ENCODE measurements at regions not wholly inside any gene's neighbourhood (a gene's known extent, or its start where the extent isn't known, plus 50 kb on each side); places are given as distances from the start of the nearest gene placed in this dataset.
"Not testable (repeated sequence)": the region's sequence is repeated elsewhere in the genome, so short reads cannot be mapped to it uniquely, and the experiment has no call there.

DNA sequence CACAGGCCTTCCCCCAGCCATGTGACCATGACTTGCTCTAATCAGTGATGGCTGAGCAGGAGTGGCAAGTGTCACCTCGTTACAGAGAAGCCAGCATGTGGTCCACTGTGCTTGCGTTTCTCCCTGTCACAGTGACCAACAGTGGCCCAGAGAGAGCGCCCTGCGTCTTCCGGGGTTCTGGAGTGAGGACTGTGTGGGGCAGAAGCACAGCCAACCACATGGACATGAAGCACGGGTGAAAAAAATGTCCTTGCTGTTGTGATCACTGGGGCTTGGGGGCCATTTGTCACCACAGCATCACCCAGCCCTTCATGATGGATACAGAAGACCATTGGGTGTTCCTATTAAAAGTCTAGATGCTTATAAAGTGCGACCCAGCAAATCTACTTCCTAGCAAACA is 174.6 kb upstream of the C14orf180 start:
- peak; percentile 5 for DNase-seq

- DNase-seq = no peak
Measured at GRCh38 chr14:104405360-104406226, 174.0 kb upstream of the C14orf180 start.

GRCh38 chr14:104406831-104407230 is 172.7 kb upstream of the C14orf180 start:
- DNase-seq = no peak

GRCh38 chr14:104416383-104416782 is 163.2 kb upstream of the C14orf180 start:
- DNase-seq = no peak

- DNase-seq = no peak
Measured at GRCh38 chr14:104419865-104420505, 159.6 kb upstream of the C14orf180 start.

DNA sequence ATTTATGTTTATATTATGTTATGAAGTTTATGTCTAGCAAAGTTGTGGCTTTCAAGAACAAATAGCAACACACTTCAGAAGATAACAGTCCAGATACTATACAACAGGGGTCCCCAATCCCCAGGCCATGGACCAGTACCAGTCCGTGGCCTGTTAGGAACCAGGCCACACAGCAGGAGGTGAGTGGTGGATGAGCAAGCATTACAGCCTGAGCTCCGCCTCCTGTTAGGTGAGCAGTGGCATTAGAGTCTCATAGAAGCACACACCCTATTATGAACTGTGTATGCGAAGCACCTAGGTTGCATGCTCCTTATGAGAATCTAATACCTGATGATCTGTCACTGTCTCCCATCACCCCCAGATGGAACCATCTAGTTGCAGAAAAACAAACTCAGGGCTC is 159.0 kb upstream of the C14orf180 start:
- DNase-seq = not testable (repeated sequence)

DNA sequence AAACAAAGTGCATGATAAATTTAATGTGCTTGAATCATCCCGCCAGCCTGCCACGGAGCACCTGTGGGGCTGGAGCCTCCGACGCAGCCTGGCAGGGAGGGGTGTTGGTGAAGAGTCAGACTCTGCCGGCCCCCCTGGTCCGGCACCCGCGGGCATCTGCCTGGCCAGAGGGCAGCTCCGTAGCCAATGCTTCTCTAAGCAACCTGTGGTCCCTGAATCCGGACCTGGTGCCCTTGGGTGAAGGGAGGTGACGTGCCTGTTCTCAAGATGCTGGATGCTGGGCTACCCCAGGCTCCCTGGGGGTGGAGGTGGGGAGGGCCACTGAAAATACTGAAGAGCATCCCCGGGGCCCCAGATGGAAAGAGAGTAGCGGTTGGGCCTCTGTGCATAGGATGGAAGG is 158.6 kb upstream of the C14orf180 start:
- peak; percentile 5 for DNase-seq

DNA sequence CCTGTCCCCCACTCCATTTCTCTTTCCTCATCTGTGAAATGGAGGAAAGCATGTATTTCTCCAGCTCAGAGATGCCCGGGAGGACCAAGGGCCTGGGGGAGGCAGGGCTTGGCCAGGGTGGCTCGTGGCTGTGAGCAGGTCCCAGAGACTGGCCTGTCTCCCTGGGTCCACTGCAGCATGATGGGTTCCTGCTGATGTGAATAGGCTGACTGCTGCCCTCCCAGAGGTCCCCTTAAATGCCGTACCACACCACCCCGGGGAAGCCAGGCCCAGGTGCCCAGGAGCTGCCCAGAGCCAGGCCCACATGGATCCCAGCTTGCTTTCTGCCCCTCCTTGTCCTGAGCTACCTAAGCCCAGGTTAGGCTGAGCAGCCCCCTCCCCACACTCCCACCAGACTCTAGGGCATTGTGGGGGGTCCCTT is 158.2 kb upstream of the C14orf180 start:
- DNase-seq = peak; percentile 8

DNA sequence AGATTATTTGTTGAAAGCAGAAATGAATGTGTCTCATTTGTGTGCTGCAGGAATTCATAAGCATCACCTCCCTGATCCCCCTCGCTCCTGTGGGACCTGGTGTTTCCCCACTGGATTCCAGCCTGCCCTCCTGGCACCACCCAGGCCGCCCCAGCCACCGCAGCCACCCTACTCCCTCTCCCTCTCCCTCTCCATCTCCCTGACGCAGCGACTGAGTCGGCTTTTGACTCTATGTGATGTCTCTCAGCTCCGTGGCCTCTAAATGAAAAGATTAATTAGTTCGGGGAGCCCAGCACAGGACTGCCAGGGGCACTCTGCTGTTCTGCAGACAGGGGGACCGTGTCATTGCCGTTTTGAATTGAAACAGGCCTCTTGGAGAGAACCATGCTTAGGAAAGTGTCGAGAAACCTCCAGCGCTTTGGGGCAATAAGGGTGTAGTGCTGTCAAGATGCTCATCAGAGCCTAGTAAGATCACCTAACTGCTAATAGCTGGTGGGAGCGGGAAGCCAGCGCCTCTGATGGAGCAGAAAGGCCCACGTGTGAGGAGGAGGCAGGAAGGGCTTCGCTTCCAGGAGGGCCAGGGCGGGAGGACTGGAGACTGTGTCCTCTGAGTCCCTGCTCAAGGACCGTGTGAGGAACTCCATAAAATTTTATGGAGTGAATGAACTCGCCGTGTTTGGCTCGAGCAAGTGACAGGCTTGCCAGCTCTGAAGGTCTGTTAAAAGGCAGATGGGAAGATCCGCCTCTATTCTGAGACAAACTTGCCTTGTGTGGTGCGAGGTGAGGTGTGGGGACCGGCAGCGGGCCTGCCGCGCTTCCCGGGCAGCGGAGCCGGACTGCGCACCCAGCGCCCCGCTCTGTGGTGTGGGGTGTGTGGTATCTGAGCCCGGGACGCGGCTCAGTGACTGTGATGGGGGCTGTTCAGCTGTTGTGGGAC is 157.4 kb upstream of the C14orf180 start:
- no peak for DNase-seq

DNA sequence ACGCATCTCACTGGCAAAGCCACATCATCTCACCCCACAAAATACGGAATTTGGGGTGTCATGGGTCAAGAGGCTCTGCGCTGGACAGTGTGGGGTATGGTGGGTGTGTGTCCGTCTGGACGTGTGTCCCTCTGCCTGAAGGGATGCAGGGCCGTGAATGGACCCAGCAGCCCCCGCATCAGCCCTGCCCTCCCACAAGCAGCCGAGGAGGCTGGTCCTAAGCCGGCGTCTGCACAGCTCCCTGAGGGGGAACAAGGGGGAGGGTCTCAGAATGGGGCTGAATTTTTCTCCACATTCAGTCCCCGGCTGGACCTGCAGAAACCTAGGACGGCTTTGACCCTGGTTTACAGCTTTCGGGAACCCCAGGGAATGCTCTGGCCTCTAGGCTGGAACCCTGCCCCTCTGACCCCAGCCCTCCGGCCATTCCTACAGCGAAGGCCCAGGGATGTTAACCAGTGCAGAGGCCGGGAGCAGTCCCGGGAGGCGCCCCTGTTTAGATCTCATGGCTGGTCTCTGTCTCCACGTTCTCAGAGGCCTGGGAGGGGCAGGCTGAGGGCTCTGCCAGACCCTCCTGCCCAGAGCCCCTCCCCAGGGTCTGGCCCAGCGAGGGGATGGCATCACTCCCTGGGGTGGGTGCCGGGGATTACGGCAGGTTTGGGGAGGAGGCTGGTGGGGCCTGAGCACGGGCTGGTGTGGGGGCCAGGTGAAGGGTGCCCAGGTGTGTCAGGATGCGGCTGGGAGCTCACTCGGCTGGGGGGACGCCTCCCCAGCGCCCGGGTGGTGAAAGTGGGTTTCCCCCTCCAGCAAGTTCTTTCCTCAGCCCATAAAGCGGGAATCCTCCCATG is 156.5 kb upstream of the C14orf180 start:
- DNase-seq = peak; percentile 6

DNA sequence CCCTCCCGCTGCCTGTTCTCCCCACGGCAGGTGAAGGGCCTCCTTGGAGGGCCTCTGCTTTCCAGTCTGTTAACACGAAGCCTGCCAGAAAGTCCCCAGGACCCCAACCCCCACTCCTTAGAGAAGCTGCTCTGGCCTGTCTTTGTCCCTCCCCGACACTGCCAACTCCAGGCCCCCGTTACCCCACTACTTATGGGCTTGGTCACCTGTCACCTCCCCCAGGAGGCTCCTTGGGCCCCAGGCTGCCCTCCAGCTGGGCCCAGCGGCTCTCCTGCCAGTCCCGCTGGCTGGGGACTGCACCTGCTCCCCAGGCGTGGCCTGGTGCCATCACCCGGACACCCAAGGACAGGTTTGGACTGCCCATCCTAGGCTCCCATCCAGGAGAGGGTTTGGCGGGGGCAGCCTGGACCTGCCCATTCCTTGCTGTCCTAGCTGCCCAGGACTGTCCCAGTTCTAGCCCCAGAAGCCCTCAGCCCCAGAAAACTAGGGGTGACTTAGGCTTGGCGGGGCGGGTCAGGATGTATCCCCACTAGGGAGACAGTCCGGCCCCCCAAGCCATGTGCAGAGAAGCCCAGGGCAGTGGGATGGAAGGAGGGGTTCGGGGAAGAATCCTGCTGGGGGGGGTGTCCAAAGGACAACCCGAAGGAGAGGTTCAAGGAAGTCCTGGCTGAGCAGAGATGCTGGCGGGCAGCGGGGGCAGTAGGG is 155.7 kb upstream of the C14orf180 start:
- no peak for DNase-seq

GRCh38 chr14:104424406-104425072 is 155.0 kb upstream of the C14orf180 start:
- DNase-seq = peak; percentile 5

DNA sequence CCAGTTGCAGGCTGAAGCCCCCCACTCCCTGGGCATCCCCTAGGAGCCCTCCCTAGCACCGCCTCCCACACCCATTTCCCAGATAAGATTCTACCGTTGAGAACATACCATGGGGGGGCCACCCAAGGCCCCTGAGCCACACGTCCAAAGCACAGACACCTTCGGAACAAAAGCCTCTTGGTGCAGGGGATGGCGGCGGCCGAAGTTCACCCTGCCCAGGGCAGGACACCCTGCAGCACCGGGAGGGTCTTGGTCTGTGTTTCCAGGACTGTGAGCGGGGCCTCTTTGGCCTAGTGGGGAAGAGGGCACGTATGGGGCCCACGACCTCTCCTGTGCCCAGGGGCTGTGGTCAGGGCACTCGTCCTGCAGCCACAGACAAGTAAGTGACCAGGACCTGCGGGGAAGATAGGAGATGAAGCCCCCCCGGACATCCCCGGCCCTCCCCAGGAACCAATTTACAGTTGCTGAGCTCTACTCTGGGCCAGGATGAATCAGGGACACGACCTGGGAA is 154.3 kb upstream of the C14orf180 start:
- no peak for DNase-seq

DNA sequence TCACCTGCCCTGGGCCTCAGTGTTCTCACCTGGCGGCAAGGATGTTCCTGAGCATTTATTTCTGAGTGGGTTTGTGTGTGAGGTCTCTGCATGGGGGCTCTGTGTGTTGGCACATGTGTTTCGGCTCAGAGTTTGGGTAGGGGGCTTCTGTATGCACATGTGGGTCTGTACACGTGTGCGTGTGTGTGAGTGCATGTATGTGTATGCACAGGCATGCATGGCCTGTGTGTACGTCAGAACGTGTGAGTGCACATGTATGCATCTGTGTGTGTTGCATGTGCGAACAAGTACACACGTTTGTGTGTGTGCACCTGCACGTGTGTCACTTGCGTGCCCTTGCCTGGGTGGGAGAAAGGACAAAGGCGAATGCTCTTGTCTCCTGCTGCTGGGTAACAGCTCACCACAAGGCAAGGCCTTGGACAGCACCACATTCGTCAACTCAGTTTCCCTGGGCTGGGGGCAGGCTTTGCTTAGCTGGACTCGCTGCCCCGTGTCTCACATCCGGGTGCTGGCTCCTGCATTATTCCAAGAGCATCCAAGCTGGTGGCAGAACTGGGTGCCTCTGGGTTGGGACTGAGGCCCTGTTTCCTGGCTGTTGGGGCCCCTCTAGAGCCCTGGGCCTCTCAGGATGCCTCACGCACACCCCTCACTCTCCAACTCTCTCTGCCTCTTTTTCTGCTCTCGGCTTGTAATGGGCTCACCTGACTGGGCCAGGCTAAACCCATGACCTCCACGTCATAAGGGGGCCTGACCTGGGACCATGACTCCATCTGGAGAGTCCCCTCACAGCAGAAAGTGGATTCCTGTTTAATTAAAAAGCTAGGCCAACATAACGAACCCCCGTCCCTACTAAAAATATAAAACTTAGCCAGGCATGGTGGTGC is 153.6 kb upstream of the C14orf180 start:
- DNase-seq = peak; percentile 4

- peak; percentile 7 for DNase-seq
Measured at GRCh38 chr14:104427131-104427851, 152.3 kb upstream of the C14orf180 start.

DNA sequence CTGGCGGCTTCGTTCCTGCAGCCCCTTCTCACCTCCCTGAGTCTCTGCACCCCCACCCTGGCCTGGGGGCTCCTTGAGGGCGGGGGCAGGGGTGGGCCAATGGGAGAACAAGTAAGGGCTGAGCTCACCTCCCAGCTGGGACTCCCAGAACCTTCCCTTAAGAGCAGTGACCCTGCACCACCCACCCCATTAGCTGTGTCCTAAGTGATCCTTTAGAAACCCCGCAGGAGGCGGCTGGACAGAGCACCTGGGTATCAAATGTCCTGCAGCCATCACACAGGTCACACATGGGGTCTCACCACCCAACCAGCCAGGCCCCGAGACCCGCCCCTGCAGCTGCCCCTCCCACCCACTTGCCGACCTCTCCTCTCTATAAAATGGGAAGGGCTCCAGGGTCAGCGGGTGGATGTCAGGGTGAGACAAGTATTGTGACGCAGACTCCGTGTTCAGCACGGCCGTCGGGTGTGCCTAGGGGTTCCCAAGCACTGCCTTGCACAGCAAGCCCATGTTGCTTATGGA is 151.2 kb upstream of the C14orf180 start:
- peak; percentile 5 for DNase-seq

DNA sequence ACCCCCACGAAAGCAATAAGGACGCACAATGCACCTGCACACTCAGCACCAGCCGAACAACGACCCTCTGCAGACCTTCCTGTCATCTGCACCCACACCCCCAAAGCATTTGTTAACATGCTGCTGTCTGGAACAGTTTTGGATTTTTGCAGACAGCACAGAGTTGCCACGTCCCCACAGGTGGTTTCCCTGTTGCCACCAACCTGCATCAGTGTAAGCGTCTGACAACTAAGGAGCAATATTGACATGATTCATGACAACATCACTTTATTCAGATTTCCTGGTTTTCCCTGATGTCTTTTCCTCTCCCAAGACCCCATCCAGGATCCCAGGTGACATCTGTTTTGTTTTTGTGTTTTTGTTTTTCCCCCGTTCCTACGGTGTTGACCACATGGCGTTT is 150.7 kb upstream of the C14orf180 start:
- DNase-seq = no peak

- DNase-seq = peak; percentile 4
Measured at GRCh38 chr14:104429291-104429861, 150.2 kb upstream of the C14orf180 start.
